HEK293T (cell line): ENCODE measurements at regions not wholly inside any gene's neighbourhood (a gene's known extent, or its start where the extent isn't known, plus 50 kb on each side); places are given as distances from the start of the nearest gene placed in this dataset.

ENCODE experiments used
- ARNT ChIP-seq: fragments of 450-650 bp; IDR thresholded peaks from 2 replicates; pipeline ENCODE4 v1.6.1; 2017; ENCODE audit warnings: mild to moderate bottlenecking
- BHLHE40 ChIP-seq: fragments of 450-650 bp; IDR thresholded peaks from 2 replicates; pipeline ENCODE4 v1.6.1; 2016; ENCODE audit warnings: mild to moderate bottlenecking, moderate library complexity, borderline replicate concordance
- ELF4 ChIP-seq: fragments of 450-650 bp; IDR thresholded peaks from 2 replicates; pipeline ENCODE4 v1.6.1; 2017; ENCODE audit warnings: antibody characterized with exemption
- FOXA1 ChIP-seq: fragments of 450-650 bp; IDR thresholded peaks from 2 replicates; pipeline ENCODE4 v1.6.1; 2016; ENCODE audit warnings: mild to moderate bottlenecking
- FOXK2 ChIP-seq: fragments of 450-650 bp; IDR thresholded peaks from 2 replicates; pipeline ENCODE4 v1.6.1; 2016; ENCODE audit warnings: mild to moderate bottlenecking
- FOXM1 ChIP-seq: fragments of 450-650 bp; IDR thresholded peaks from 2 replicates; pipeline ENCODE4 v1.6.1; 2017; ENCODE audit warnings: mild to moderate bottlenecking, borderline replicate concordance
- HDGF ChIP-seq: fragments of 450-650 bp; IDR thresholded peaks from 2 replicates; pipeline ENCODE4 v1.6.1; 2017; ENCODE audit warnings: antibody characterized with exemption, borderline replicate concordance
- LEF1 ChIP-seq: fragments of 450-650 bp; IDR thresholded peaks from 2 replicates; pipeline ENCODE4 v1.6.1; 2017; ENCODE audit warnings: mild to moderate bottlenecking, borderline replicate concordance
- NFRKB ChIP-seq: fragments of 450-650 bp; IDR thresholded peaks from 2 replicates; pipeline ENCODE4 v1.6.1; 2016; ENCODE audit warnings: mild to moderate bottlenecking, moderate library complexity
- SP1 ChIP-seq: fragments of 450-650 bp; IDR thresholded peaks from 2 replicates; pipeline ENCODE4 v1.6.1; 2017
- SUZ12 ChIP-seq: fragments of 450-650 bp; IDR thresholded peaks from 2 replicates; pipeline ENCODE4 v1.6.1; 2016; ENCODE audit warnings: mild to moderate bottlenecking
- ZNF384 ChIP-seq: fragments of 450-650 bp; IDR thresholded peaks from 2 replicates; pipeline ENCODE4 v1.6.1; 2016
- TF ChIP-seq, protein P1 (sequence below): fragments of 450-650 bp; IDR thresholded peaks from 2 replicates; pipeline ENCODE4 v1.6.1; 2016

DNA sequence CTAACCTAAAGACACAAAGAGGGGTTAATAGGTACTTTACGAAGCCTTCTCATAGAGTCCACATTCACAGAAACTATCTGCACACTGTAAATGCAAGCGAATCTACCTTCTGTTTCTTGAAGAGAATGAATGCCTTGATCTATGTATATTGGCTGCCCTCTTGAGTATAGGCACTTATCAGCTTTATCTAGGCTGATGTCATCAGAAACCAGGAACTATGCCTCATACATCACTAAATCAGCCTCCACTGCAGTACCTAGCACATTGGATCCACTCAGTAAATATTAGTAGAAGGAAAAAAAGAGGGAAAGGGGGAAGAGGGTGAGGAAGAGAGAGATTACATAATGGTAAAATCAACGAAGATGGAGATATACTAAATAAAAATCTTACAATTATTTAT is 477.1 kb downstream of the CAAP1 start:
- TF ChIP-seq FOXM1 (no peak), FOXA1 (no peak), FOXK2 (no peak), NFRKB (no peak), SUZ12 (no peak), ARNT (no peak), ZNF384 (no peak), SP1 (no peak), HDGF (no peak), ELF4 (no peak), LEF1 (no peak), BHLHE40 (no peak)
- TF ChIP-seq, protein P1, sequence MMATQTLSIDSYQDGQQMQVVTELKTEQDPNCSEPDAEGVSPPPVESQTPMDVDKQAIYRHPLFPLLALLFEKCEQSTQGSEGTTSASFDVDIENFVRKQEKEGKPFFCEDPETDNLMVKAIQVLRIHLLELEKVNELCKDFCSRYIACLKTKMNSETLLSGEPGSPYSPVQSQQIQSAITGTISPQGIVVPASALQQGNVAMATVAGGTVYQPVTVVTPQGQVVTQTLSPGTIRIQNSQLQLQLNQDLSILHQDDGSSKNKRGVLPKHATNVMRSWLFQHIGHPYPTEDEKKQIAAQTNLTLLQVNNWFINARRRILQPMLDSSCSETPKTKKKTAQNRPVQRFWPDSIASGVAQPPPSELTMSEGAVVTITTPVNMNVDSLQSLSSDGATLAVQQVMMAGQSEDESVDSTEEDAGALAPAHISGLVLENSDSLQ = no peak
